ENCODE measurements at regions not wholly inside any gene's neighbourhood (a gene's known extent, or its start where the extent isn't known, plus 50 kb on each side); places are given as distances from the start of the nearest gene placed in this dataset.

- TF ChIP-seq CTCF (IDR thresholded peaks at IDR 0.05) (no peak), POLR2A (IDR thresholded peaks at IDR 0.05) (no peak), EP300 (IDR thresholded peaks at IDR 0.05; ENCODE audit: low read depth) (no peak), POLR2AphosphoS5 (IDR thresholded peaks at IDR 0.05) (no peak)
Observed at GRCh38 chr12:29962276-29963035, 178.7 kb upstream of the TMTC1 start.
